ENCODE measurements at regions not wholly inside any gene's neighbourhood (a gene's known extent, or its start where the extent isn't known, plus 50 kb on each side); places are given as distances from the start of the nearest gene placed in this dataset.
"Not testable (repeated sequence)": the region's sequence is repeated elsewhere in the genome, so short reads cannot be mapped to it uniquely, and the experiment has no call there.

DNA sequence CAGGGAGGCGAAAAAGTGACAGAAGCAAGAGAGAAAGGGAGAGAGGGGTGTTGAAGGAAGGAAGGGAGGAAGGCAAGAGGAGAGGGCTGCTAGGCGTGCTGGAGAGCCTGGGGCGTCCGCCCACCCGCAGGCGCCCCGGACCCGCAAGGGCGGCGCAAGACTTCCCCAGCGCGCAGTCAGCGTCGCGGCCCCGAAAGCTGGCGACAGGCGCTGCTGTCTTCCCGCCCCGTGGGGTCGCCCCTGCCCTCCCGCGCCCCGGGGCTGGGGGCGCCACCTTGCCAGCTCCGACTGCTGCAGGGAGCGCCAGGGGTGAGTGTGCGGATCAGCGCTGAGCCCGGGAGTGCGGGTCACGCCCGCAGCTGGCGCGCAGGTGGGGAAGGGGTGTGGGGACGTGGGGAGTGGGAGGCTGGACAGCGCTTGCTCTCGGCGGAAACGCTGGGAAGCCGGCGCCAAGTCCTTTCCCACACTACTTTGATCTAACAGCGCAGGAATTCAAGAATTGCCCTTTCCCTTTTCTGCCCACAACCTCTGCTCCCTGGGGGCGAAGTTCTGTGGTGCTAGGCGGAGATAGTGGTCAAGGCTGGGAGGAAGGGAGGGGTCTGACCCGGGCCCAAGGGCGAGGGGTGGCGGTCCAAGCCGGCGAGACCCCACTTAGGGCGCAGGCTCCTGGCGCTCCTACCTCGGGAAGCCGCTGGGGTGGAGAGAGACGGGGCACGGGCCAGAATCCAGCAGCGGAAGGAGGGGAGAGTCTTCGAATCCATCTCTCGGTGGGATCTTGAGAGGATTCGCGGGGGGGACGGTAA is 266.1 kb downstream of the CGGBP1 start, which contains the start of gene HTR1F:
HTR1F (plus strand) TSS at position 173 of the 803 bp plus-strand sequence.
- DNase-seq = no peak

DNA sequence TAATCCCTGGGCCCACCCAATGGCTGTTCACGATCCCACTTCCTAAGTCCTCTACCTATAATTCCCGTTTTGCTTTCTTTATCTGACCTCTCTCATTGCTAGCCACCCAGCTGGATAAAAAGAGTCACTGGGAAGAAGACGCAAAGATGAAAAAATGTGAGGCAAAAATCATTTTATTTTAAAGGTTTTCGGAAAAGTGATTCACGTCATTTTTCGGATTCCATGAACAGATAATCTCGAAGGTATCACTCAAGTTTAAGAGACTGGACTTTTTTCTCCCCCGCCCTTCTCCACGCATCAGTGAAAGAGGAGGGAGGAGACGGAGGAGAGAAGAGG is 266.6 kb downstream of the CGGBP1 start:
- DNase-seq = no peak

DNA sequence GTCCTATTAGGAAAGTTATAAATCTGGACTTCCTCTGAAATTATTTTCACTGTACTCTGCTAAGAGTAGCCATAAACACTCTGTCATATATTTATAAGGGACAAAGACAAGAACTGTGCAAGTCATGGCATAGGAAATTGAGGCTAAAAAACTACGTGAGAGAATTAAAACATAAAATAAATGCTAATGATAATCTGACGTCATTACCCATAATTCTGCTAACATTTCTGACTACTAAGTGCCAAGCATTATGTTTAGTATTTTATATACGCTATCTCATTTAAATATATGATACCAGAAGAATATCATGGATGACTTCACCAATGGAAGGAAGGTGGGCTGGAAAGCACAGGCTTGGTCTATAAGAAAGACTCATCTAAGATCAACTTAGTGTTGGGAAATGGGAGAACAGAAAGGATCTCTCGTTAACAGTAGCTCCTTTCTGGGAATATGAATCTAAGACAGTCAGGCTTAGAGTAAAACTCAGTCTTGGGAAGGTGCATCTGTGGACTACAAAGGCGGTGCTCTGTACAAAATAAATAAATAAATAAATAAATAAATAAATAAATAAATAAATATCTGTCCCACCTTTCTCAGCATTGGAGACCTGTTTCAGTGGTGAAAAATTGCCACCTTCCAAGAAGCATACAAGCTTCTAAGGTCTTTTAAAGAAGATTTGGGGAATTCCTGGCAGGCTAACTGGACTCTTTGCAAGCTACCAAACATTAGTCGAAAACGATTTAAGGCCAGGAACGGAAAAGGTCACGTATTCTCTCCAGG is 267.4 kb downstream of the CGGBP1 start:
- no peak for DNase-seq

DNA sequence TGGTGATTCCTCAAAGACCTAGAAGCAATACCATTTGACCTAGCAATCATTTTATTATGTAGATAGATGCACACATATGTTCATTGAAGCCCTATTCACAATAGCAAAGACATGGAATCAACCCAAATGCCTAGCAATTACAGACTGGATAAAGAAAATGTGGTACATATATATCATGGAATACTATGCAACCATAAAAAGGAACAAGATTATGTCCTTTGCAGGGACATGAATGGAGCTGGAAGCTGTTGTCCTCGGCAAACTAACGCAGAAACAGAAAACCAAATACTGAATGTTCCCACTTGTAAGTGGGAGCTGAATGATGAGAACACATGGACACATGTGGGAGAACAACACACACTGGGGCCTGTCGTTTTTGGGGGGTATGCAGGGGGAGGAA is 269.8 kb downstream of the CGGBP1 start:
- not testable (repeated sequence) for DNase-seq

DNA sequence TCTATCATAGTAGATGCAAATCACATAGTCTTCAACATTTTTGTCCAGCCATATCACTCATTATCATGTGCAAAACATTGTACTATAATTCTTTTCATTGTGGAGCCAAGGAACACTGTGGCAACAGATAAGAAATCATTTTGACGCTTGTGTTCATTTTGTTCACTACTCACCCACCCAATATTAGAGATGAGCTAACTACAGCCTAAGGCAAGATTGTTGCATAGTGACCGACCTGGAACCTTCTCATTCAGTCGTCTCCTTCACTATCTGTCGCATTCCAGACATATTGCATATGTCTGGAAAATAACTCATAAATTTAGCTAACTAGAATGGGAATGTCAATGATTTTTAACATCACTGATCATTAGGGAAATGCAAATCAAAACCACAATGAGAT is 270.3 kb downstream of the CGGBP1 start:
- DNase-seq = no peak

DNA sequence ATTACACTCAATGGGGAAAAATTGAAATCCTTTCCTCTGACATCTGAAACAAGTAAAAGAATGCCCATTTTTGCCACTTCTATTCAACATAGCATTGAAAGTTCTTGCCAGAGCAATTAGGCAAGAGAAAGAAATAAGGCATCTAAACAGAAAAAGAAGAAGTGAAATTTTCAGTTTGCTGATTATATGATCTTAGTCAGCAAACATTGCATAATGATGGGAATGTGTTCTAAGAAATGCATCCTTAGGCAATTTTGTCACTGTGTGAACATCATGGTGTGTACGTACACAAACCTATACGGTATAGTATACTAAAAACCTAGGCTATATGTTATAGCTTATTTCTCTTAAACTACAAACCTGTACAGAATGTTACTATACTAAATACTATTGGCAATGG is 278.0 kb downstream of the CGGBP1 start:
- DNase-seq = no peak

DNA sequence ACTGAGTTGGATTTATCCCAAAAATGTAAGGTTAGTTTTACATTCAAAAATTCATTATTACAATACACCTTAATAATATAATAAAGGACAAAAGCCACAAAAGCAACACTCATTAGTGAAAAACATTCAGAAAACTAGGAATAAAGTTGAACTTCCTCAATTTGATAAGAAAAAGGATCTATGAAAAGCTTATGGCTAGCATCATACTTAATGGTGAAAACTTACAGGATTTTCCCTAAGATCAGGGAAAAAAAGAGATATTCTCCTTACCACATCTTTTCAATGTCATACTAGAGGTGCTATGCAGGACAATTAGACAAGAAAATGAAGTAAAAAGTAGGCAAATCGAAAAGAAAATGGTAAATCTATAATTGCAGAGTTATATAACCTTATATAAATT is 279.9 kb downstream of the CGGBP1 start:
- DNase-seq = no peak

DNA sequence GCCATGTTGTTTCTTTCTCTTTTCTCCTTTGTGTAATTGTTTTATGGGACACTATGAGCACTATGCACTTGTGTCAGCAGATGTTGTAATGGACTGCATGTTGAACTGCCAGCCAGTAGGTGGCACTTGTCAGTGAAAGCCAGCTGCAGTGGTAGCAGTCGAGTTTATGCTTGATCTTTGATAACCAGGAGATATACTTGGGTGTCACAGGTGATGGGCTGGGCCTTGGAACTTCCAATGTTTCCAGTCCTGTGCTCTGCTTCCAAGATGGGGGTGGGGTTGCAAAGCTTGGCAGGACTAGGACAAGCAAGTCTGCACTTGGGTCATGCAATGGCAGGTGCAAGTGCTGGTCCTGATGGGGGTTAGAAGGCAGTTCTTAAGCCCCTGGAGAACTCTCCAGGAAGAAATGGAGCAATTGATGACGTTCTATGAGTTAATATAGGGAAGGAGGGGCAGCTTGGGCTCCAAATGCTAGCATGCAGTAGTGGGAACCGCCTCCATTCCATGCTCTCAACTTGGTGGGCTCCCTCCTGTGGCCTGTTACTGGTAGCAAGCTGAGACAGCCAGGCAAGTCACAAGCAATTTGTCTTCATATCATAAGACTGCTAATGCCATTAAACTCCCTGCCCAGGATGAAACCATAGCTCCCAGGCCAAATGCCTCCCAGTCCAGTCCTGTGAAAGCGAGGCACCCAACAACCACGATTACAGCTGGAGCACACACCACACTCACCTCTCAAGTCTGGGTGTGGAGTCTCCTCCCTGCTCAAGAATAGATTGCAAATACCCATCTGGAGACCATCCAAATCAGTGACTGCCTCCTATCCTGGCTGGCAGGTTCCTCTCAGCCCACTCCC is 287.2 kb downstream of the CGGBP1 start:
- peak; percentile 48 for DNase-seq

DNA sequence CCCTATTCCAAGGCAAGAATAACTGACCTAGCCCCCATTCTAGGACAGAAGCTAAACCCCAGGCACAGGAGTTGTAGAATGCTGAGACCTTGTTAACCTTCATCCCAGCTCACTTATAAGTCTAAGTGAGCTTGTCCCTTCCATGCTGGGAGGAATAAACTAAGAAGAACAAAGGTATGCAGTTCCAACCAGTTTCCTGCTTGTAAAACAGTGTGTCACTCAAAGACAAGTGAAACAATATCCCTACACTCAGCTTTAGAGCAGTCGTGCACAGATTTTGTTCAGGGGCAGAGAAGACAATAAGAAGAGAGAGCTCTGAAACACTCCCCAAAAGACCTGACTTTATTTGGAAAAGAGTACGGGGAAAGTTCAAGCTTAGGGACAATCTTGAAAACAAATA is 292.1 kb downstream of the CGGBP1 start:
- DNase-seq = no peak

DNA sequence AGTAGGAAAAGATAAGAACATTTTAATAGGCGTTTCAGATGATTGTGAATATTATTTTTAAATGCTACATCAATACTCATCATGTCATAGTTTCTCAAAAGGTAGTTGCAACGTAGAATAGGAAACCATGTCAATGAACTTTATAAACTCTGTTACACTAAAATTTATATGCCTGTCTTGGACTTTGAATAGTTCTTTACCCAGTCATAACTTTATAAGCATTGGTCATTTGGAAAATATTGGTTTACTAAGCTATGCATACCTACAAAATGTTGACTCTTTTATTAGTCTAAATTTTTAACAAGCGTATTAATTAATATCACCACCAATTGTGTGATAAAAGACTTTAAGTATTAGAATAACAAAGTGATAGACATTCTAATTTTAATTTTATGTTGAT is 293.5 kb downstream of the CGGBP1 start:
- DNase-seq = no peak

DNA sequence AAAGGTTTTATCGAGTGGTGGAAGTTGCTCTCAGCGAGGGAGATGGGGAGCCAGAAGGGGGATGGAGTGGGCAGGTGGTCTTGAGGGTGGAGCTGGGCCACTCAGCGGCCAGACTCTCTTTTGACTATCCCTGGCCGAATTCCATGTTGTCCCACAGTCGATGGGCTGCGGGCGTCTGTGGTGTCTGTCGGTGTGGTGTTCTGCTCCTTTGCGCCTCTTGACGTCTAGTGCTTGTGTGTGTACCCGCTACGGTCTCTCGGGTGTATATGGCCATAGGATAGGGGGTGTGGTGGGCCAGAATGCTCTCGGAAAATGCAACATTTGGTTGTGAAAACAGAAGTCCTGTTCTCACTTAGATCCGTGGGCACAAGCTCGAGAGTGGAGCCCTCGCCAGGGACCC is 297.0 kb downstream of the CGGBP1 start:
- DNase-seq = no peak

DNA sequence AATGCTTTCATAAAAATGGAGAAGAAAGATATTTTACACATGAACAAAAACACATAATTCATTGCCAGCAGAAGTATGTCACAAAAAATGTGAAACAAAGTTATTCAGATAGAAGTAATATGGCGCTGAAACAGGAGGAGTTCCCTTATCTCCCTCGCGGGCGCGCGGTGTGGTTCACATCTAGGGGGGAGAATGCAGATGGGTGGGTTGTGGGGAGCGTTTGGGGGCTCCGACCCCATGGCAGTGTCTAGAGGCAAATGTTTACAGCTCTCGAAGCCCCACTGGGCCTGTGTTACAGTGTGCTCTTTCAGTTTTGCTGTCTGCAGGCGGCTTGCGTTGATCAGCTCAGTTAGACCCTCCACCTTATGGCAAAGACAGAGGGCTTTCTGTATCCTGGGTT is 297.5 kb downstream of the CGGBP1 start:
- DNase-seq = no peak

DNA sequence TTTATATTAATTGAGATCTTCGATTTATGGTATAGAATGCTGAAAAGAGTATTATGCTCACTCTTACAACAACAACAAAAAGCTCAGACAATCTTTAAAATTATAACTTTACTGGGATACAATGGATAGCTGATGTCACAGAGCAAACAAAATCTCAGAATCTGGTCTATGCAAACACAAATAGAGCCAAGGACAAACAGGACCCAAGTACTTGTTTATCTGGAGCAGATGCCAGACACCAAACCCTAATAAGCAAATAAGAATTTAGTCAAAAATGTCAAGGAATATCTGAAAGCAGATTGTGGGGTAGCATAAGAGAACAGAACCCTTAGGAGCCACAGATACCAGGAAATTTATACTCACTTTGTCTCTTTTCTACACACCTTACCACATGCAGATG is 302.2 kb downstream of the CGGBP1 start:
- DNase-seq = no peak

DNA sequence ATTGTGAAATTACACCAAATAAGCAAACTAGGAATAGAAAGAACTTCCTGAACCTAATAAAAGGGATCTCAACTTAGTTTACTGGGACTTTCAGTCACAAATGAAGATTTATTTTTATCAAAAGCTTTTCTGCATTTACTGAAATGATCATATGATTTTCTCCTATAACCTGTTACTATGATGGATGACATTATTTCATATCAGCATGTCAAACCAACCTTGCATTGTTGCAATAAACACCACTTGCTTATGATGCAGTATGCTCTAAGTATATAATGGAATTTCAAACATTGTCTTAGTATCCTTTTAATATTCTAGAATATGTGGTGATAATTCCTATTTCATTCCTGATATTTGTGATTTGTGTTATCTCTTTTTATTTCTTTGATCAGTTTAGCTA is 303.0 kb downstream of the CGGBP1 start:
- DNase-seq = no peak

DNA sequence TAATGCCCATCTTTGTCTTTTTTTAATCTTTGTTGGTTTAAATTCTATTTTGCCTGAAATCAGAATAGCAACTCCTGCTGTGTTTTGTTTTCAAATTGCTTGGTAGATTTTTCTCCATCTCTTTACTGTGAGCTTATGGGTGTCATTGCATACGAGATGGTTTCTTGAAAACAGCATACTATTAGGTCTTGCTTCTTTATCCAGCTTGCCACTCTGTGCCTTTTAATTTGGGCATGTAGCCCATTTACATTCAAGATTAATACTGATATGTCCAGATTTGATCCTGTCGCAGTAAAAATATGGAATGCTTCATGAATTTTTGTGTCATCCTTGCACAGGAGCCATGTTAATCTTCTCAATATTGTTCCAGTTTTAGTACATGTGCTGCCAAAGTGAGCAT is 316.6 kb downstream of the CGGBP1 start:
- DNase-seq = no peak

DNA sequence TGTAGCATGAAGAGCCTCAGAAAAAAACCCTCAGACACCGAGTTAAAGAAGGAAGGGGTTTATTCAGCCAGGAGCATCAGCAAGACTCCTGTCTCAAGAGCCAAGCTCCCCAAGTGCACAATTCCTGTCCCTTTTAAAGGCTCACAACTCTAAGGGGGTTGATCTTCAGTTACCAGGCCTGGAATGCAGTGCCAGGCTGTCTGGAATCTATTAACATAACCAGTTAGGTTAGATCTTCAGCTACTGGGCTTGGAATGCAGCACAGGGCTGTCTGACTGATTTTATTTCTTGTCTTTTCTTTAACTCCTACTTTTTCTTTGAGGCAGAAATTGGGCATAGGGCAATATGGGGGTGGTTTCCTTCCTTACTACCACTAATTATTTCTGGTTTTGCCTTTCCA is 317.9 kb downstream of the CGGBP1 start:
- not testable (repeated sequence) for DNase-seq

DNA sequence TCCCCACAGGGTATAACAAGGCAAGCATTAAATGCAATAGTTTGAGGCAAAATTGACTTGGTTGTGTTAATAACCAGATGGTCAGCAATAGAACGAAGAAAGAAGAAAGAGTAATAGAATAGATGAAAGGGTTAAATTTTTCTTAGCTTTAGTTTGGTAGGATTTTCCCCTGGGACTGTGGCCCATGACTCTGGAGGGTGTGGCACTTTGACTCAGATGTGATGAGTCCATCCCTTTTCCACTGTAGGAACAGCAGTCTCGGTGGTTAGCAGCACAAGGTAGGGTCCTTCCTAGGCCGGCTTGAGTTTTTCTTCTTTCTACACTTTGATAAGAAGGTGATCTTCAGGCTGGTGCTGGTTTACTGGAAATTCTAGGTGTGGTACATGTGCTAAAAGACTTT is 321.0 kb downstream of the CGGBP1 start:
- DNase-seq = not testable (repeated sequence)

DNA sequence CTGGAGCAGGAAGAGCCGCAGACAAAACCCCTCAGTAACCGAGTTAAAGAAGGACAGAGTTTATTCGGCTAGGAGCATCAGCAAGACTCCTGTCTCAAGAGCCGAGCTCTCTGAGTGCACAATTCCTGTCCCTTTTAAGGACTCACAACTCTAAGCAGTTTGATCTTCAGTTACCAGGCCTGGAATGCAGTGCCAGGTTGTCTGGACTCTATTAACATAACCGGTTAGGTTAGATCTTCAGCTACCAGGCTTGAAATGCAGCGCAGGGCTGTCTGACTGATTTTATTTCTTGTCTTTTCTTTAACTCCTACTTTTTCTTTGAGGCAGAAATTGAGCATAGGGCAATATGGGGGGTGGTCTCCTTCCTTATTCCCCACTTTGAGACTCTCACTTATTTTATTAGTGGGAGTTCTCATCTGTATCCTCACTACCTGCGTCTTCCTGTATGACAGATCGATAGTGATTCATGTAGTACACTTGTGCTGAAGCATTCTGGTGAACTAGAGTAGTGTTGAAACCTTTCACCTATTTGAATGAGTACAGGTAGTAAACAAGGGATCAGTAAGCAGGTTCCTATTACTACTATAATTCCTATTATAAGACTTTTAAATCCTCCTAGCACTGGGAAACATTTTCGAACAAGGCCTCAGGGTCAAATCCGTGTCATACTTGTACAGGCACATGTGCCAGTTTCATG is 325.0 kb downstream of the CGGBP1 start:
- no peak for DNase-seq

DNA sequence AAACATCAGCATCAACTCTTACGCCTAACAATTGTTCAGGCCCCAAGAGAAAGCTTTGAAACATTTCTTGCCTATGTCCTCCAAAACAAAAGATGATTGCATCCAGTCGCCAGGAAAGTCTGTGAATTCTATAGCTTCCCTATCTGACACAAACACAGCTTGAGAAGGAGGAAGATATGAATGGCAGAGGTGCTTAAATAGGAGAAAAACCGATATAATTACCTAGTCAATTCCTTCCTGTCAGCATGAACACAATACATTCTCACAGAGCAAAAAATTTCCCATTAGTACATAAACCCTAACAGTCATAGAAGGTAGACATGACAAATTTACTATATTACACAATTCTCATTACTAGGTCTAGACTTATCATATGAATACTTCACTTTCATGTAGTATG is 326.5 kb downstream of the CGGBP1 start:
- DNase-seq = no peak

DNA sequence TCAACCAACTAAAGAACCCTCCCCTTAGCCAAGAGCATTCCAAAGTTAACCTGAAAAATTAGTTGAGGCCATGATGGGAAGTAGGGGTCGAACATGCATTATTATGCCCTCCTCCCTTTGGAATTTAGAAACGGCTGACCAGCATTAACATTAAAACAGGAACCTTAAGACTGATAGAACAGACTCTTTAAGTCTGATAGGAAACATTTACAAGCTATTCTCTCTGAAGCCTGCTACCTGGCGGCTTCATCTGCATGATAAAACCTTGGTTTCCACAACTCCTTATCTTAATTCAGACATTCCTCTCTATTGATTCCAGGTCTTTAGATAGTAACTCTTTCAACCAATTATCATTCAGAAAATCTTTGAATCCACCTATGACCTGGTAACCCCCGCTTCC is 331.0 kb downstream of the CGGBP1 start:
- no peak for DNase-seq

DNA sequence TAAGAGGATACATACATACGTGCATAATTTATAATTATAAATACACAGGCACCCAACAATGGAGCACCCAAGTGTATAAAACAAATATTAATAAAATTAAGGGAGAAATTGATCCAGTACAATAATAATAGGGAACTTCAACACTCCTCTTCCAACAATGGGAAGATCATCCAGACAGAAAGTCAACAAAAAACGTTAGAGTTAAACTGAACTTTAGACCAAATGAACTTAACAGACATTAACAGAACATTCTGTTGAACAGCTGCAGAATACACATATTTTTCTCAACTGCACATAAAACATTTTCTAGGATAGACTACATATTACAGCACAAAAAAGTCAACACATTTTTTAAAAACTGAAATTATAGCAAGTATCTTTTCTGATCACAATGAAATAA is 339.7 kb downstream of the CGGBP1 start:
- DNase-seq = no peak

DNA sequence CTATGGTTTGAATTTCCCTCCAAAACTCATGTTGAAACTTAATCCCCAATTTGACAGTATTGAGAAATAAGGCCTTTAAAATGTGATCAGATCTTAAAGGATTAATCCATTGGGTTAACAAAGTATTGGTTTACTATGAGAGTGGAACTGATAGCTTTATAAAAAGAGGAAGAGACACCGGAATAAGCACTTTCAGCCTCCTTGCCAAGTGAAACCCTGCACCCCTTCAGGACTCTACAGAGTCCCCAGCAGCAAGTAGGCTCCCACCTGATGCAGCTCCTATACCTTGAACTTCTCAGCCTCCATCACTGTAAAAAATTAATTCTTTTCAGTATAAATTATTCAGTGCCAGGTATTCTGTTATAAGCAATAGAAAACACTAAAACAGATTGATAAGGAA is 348.3 kb downstream of the CGGBP1 start:
- no peak for DNase-seq

DNA sequence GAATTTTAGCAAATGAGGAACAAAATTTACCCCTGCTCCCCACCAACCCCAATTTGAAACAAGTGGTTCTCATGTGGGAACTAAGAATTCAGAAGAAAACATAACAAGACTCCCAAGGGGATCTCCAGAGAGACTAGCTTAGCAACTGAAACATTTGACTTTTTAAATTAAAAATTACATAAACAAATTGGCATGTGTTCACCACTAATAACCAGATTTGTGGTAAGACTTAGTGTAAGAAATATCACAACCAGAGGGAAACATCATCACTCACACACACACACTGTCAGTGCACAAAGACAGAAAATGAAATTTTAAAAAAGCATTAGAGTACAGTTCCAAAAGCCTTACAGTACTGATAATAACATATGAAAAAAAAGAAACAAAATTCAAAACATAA is 348.8 kb downstream of the CGGBP1 start:
- DNase-seq = no peak
